ENCODE measurements at regions not wholly inside any gene's neighbourhood (a gene's known extent, or its start where the extent isn't known, plus 50 kb on each side); places are given as distances from the start of the nearest gene placed in this dataset.
A peak's percentile ranks its signal among the peaks of the same experiment; 100 is the strongest.

DNA sequence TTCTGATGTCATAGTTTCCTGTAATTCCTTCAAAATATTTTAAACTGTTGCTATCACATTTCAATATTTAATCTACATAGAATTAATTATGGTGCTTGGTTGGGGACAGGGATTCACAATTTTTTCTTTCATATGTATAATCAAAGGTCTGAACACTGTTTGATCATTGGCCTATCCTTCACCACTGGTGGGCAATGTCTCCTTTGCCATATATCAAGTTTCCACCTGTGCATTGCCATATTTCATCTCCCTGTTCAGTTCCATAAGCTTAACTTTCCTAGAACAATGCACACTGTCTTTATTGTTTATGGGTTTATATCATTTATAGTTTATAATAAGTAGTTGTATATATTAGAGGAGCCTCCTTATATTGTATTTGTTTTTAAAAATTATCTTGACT, 374.9 kb upstream of the PTBP2 start:
- TF ChIP-seq, protein P1, sequence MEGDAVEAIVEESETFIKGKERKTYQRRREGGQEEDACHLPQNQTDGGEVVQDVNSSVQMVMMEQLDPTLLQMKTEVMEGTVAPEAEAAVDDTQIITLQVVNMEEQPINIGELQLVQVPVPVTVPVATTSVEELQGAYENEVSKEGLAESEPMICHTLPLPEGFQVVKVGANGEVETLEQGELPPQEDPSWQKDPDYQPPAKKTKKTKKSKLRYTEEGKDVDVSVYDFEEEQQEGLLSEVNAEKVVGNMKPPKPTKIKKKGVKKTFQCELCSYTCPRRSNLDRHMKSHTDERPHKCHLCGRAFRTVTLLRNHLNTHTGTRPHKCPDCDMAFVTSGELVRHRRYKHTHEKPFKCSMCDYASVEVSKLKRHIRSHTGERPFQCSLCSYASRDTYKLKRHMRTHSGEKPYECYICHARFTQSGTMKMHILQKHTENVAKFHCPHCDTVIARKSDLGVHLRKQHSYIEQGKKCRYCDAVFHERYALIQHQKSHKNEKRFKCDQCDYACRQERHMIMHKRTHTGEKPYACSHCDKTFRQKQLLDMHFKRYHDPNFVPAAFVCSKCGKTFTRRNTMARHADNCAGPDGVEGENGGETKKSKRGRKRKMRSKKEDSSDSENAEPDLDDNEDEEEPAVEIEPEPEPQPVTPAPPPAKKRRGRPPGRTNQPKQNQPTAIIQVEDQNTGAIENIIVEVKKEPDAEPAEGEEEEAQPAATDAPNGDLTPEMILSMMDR (IDR thresholded peaks at IDR 0.05) = peak; percentile 23; the same call in 1 of the 2 replicates
- TF ChIP-seq RAD21 (IDR thresholded peaks at IDR 0.05; ENCODE audit: low read length) (peak; percentile 36), RCOR1 (IDR thresholded peaks at IDR 0.05; ENCODE audit: low read length) (no peak), EZH2phosphoT487 (IDR thresholded peaks at IDR 0.05; ENCODE audit: borderline replicate concordance, low read depth) (no peak), POLR2AphosphoS5 (IDR thresholded peaks at IDR 0.05; ENCODE audit: low read depth, low read length) (no peak), JUND (IDR thresholded peaks at IDR 0.05) (no peak), FOXM1 (IDR thresholded peaks at IDR 0.05; ENCODE audit: low read depth) (no peak), EP300 (IDR thresholded peaks at IDR 0.05; ENCODE audit: borderline replicate concordance in 1 of 2, low read depth in 1 of 2, low read length in 1 of 2) (no peak)
- TF ChIP-seq, protein P2, sequence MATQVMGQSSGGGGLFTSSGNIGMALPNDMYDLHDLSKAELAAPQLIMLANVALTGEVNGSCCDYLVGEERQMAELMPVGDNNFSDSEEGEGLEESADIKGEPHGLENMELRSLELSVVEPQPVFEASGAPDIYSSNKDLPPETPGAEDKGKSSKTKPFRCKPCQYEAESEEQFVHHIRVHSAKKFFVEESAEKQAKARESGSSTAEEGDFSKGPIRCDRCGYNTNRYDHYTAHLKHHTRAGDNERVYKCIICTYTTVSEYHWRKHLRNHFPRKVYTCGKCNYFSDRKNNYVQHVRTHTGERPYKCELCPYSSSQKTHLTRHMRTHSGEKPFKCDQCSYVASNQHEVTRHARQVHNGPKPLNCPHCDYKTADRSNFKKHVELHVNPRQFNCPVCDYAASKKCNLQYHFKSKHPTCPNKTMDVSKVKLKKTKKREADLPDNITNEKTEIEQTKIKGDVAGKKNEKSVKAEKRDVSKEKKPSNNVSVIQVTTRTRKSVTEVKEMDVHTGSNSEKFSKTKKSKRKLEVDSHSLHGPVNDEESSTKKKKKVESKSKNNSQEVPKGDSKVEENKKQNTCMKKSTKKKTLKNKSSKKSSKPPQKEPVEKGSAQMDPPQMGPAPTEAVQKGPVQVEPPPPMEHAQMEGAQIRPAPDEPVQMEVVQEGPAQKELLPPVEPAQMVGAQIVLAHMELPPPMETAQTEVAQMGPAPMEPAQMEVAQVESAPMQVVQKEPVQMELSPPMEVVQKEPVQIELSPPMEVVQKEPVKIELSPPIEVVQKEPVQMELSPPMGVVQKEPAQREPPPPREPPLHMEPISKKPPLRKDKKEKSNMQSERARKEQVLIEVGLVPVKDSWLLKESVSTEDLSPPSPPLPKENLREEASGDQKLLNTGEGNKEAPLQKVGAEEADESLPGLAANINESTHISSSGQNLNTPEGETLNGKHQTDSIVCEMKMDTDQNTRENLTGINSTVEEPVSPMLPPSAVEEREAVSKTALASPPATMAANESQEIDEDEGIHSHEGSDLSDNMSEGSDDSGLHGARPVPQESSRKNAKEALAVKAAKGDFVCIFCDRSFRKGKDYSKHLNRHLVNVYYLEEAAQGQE (IDR thresholded peaks at IDR 0.05; ENCODE audit: low read depth, low read length) = no peak
- TF ChIP-seq, protein P3, sequence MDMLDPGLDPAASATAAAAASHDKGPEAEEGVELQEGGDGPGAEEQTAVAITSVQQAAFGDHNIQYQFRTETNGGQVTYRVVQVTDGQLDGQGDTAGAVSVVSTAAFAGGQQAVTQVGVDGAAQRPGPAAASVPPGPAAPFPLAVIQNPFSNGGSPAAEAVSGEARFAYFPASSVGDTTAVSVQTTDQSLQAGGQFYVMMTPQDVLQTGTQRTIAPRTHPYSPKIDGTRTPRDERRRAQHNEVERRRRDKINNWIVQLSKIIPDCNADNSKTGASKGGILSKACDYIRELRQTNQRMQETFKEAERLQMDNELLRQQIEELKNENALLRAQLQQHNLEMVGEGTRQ (IDR thresholded peaks at IDR 0.05; ENCODE audit: borderline replicate concordance, low read depth, low read length) = no peak

Measured in SK-N-SH (cell line).